Mesendoderm (in vitro differentiated cells): ENCODE measurements at regions not wholly inside any gene's neighbourhood (a gene's known extent, or its start where the extent isn't known, plus 50 kb on each side); places are given as distances from the start of the nearest gene placed in this dataset.
"Not testable (repeated sequence)": the region's sequence is repeated elsewhere in the genome, so short reads cannot be mapped to it uniquely, and the experiment has no call there.

ENCODE experiments used
- DNase-seq: peaks from one replicate; pipeline ENCODE4 v3.0.0; 2013
- H2AK5ac ChIP-seq: 2 replicates; pipeline ENCODE4 v1.6.1; 2013; ENCODE audit warnings: low read length, inconsistent platforms
- H2BK120ac ChIP-seq: 2 replicates; pipeline ENCODE4 v1.6.1; 2013; ENCODE audit warnings: low read depth, mild to moderate bottlenecking, low read length, moderate library complexity, mixed read lengths
- H2BK15ac ChIP-seq: replicated peaks from 2 replicates; pipeline ENCODE4 v1.6.1; 2013; ENCODE audit warnings: low read depth, mild to moderate bottlenecking, moderate library complexity
- H2BK5ac ChIP-seq: 2 replicates; pipeline ENCODE4 v1.6.1; 2013; ENCODE audit warnings: low read length, inconsistent platforms
- H3K18ac ChIP-seq: 2 replicates; pipeline ENCODE4 v1.6.1; 2013; ENCODE audit warnings: mild to moderate bottlenecking, low read length, mixed read lengths
- H3K23ac ChIP-seq: one replicate; pipeline ENCODE4 v1.6.1; 2013; ENCODE audit warnings: low read length
- H3K27ac ChIP-seq: 2 replicates; pipeline ENCODE4 v1.5.1; 2013; ENCODE audit warnings: low read depth, mild to moderate bottlenecking, inconsistent platforms, low read length, moderate library complexity
- H3K27me3 ChIP-seq: 2 replicates; pipeline ENCODE4 v1.6.1; 2013; ENCODE audit warnings: low read length, control low read depth, mild to moderate bottlenecking, inconsistent platforms; ENCODE audit not compliant: insufficient read depth, poor library complexity
- H3K36me3 ChIP-seq: 2 replicates; pipeline ENCODE4 v1.6.1; 2013; ENCODE audit warnings: low read length, inconsistent platforms; ENCODE audit not compliant: control insufficient read depth, insufficient read depth
- H3K4ac ChIP-seq: one replicate; pipeline ENCODE4 v1.6.1; 2013; ENCODE audit warnings: low read depth, mild to moderate bottlenecking, low read length, moderate library complexity
- H3K4me1 ChIP-seq: 2 replicates; pipeline ENCODE4 v1.6.1; 2013; ENCODE audit warnings: low read depth, low read length, inconsistent platforms; ENCODE audit not compliant: control insufficient read depth
- H3K4me2 ChIP-seq: 2 replicates; pipeline ENCODE4 v1.6.1; 2013; ENCODE audit warnings: low read length
- H3K4me3 ChIP-seq: 2 replicates; pipeline ENCODE4 v1.5.1; 2013; ENCODE audit warnings: mild to moderate bottlenecking, low read length
- H3K56ac ChIP-seq: one replicate; pipeline ENCODE4 v1.6.1; 2013; ENCODE audit warnings: low read length
- H3K79me1 ChIP-seq: 2 replicates; pipeline ENCODE4 v1.6.1; 2013; ENCODE audit warnings: low read length, inconsistent platforms
- H3K79me2 ChIP-seq: 2 replicates; pipeline ENCODE4 v1.6.1; 2013; ENCODE audit warnings: mild to moderate bottlenecking, low read length; ENCODE audit not compliant: control insufficient read depth, insufficient read depth
- H3K9ac ChIP-seq: 2 replicates; pipeline ENCODE4 v1.6.1; 2013; ENCODE audit warnings: low read length, inconsistent platforms
- H4K5ac ChIP-seq: one replicate; pipeline ENCODE4 v1.6.1; 2013; ENCODE audit warnings: low read length
- H4K8ac ChIP-seq: one replicate; pipeline ENCODE4 v1.6.1; 2013; ENCODE audit warnings: low read depth, mild to moderate bottlenecking, control low read depth, low read length, moderate library complexity
- WGBS: extraction: QIAGEN DNeasy Blood & Tissue Kit; methylation state at CpG from one replicate; pipeline ENCODE4 v1.1.7; 2013; ENCODE audit warnings: low lambda C conversion rate, missing lambda C conversion rate; ENCODE audit not compliant: insufficient coverage; ENCODE audit errors: extremely low coverage; 5-methylcytosine and 5-hydroxymethylcytosine counted together

GRCh38 chr2:203631068-203631757 lies 75.2 kb upstream of the CD28 start:
- Histone ChIP-seq H3K27me3 (no peaks in the 10 kb centered on the region), H3K4ac (no peak overlapping the region), H4K5ac (no peak overlapping the region), H3K56ac (no peak overlapping the region), H3K79me2 (no peaks in the 10 kb centered on the region), H3K9ac (no peak overlapping the region), H2AK5ac (no peak overlapping the region), H3K27ac (no peak overlapping the region), H3K4me3 (no peak overlapping the region), H2BK5ac (no peak overlapping the region), H3K36me3 (no peaks in the 10 kb centered on the region), H3K18ac (no peak overlapping the region), H4K8ac (no peak overlapping the region), H2BK120ac (no peak overlapping the region), H3K79me1 (no peaks in the 10 kb centered on the region), H3K23ac (no peak overlapping the region), H3K4me1 (no peaks in the 10 kb centered on the region), H3K4me2 (no peak overlapping the region), H2BK15ac (no peak overlapping the region)
- WGBS: no CpG with 5 or more reads among the region's 8 CpGs
- no peak for DNase-seq

DNA sequence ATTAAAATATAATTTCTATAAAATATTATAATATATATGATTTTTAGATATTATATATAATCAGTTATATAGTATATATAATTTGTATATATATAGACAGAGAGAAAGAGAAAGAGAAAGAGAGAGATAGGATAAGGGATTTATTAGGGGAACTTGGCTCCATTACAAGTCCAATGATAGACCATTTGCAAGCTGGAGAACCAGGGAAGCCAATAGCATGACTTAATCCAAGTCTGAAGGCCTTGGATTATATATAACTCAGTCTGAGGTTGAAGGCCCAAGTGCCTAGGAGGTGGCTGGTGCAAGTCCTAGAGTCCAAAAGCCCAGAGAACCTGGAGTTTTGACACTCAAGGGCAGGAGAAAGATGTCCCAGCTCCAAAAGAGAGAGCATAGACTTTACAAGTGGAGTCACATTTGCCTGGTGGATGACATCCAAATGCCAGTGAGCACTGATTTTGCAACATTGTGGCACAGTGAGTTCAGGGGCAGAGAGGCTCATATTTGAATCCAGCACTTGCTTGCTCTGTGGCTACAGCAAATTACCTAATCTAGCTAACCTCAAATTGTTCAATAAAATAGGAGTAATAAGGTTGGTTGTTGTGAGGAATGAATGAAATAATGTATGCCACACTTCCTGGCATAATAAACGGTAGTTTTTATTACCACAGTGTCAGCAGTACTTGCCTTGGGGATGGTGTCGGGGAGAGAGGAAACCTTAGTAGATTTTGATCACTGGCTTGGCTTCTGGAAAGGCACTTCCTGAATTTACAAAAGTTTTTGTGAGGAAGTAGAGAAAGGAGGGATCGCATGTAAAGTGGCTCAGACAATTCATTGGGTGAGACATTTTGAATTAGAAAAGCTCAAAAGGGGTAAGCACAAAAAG lies 69.6 kb upstream of the CD28 start:
- no peak for DNase-seq
- Histone ChIP-seq H3K23ac (no peak overlapping the region), H3K36me3 (no peaks in the 10 kb centered on the region), H4K8ac (peak overlapping the region; percentile 56), H3K4me3 (no peak overlapping the region), H3K79me1 (no peaks in the 10 kb centered on the region), H3K4me1 (peaks cover 1% of the 10 kb centered on the region), H4K5ac (no peak overlapping the region), H2BK5ac (no peak overlapping the region), H3K79me2 (no peaks in the 10 kb centered on the region), H3K27ac (no peak overlapping the region), H2BK120ac (no peak overlapping the region), H3K9ac (no peak overlapping the region), H3K27me3 (no peaks in the 10 kb centered on the region), H2BK15ac (no peak overlapping the region), H3K4ac (no peak overlapping the region), H3K56ac (no peak overlapping the region), H2AK5ac (no peak overlapping the region), H3K4me2 (no peak overlapping the region), H3K18ac (no peak overlapping the region)
- no CpG with 5 or more reads among the region's 3 CpGs for WGBS

GRCh38 chr2:203637471-203638167 lies 68.8 kb upstream of the CD28 start:
- H3K27me3 ChIP-seq: no peaks in the 10 kb centered on the region
- no peak overlapping the region for H2BK5ac ChIP-seq
- no peak overlapping the region for H4K8ac ChIP-seq
- no peak overlapping the region for H3K4ac ChIP-seq
- no peaks in the 10 kb centered on the region for H3K79me1 ChIP-seq
- H3K4me3 ChIP-seq: no peak overlapping the region
- no peak overlapping the region for H2BK120ac ChIP-seq
- H4K5ac ChIP-seq: no peak overlapping the region
- H3K36me3 ChIP-seq: no peaks in the 10 kb centered on the region
- no peak overlapping the region for H3K18ac ChIP-seq
- H3K79me2 ChIP-seq: no peaks in the 10 kb centered on the region
- H3K56ac ChIP-seq: no peak overlapping the region
- no peak overlapping the region for H3K9ac ChIP-seq
- peaks cover 1% of the 10 kb centered on the region for H3K4me1 ChIP-seq
- no peak overlapping the region for H2BK15ac ChIP-seq
- H3K4me2 ChIP-seq: no peak overlapping the region
- no CpG with 5 or more reads among the region's 4 CpGs for WGBS
- DNase-seq: no peak
- no peak overlapping the region for H3K23ac ChIP-seq
- H3K27ac ChIP-seq: no peak overlapping the region
- H2AK5ac ChIP-seq: no peak overlapping the region

- H3K4ac ChIP-seq, H3K4me1 ChIP-seq, H3K23ac ChIP-seq, DNase-seq, H2BK5ac ChIP-seq, H3K9ac ChIP-seq, H4K8ac ChIP-seq, H3K36me3 ChIP-seq, H3K4me2 ChIP-seq, H3K18ac ChIP-seq, H3K56ac ChIP-seq, H3K4me3 ChIP-seq, H3K79me1 ChIP-seq, H2AK5ac ChIP-seq, H3K27ac ChIP-seq, H4K5ac ChIP-seq, H2BK15ac ChIP-seq, H2BK120ac ChIP-seq, H3K79me2 ChIP-seq, H3K27me3 ChIP-seq: not testable (repeated sequence)
- WGBS: no CpG with 5 or more reads among the region's 23 CpGs
Measured at GRCh38 chr2:203641865-203642264, 64.6 kb upstream of the CD28 start.

- not testable (repeated sequence) for H3K4me1 ChIP-seq, DNase-seq, H3K56ac ChIP-seq, H3K79me1 ChIP-seq, H2AK5ac ChIP-seq, H3K4ac ChIP-seq, H2BK120ac ChIP-seq, H3K9ac ChIP-seq, H3K4me3 ChIP-seq, H3K36me3 ChIP-seq, H3K27me3 ChIP-seq, H3K23ac ChIP-seq, H4K5ac ChIP-seq, H3K4me2 ChIP-seq, H2BK5ac ChIP-seq, H4K8ac ChIP-seq, H3K79me2 ChIP-seq, H2BK15ac ChIP-seq, H3K18ac ChIP-seq, H3K27ac ChIP-seq
- no CpG with 5 or more reads among the region's 35 CpGs for WGBS
Measured at GRCh38 chr2:203642841-203643240, 63.6 kb upstream of the CD28 start.
